Spleen (tissue), 11 donors: ENCODE measurements at regions not wholly inside any gene's neighbourhood (a gene's known extent, or its start where the extent isn't known, plus 50 kb on each side); places are given as distances from the start of the nearest gene placed in this dataset.
A peak's percentile ranks its signal among the peaks of the same experiment; 100 is the strongest.

ENCODE experiments used
- DNase-seq: peaks from one replicate; pipeline ENCODE4 v3.0.0-alpha.2; 2020
- H3K27ac ChIP-seq, 8 donors: fragments of 200-600 bp; sonication (generic) in 7 of 8; 1 replicate in 4 of 8; 2 replicates in 4 of 8; pipeline versions ENCODE4 v1.5.0 to v1.8.0; 2016 to 2021; ENCODE audit warnings: inconsistent platforms in 4 of 8, mild to moderate bottlenecking in 4 of 8, moderate library complexity in 1 of 8
- H3K27me3 ChIP-seq, 7 donors: fragments of 200-600 bp; sonication (generic) in 6 of 7; replicated peaks in 1 of 7; 1 replicate in 4 of 7; 2 replicates in 3 of 7; pipeline versions ENCODE4 v1.5.0 to v1.8.0; 2016 to 2021; ENCODE audit warnings: inconsistent platforms in 3 of 7, mild to moderate bottlenecking in 1 of 7
- H3K36me3 ChIP-seq, 6 donors: fragments of 200-600 bp; sonication (generic) in 5 of 6; 1 replicate in 4 of 6; 2 replicates in 2 of 6; pipeline versions ENCODE4 v1.5.0 to v1.8.0; 2016 to 2021; ENCODE audit warnings: inconsistent platforms in 2 of 6
- H3K4me1 ChIP-seq, 6 donors: fragments of 200-600 bp; sonication (generic) in 5 of 6; 1 replicate in 3 of 6; 2 replicates in 3 of 6; pipeline versions ENCODE4 v1.5.0 to v1.8.0; 2016 to 2021; ENCODE audit warnings: inconsistent platforms in 3 of 6
- H3K4me3 ChIP-seq, 8 donors: fragments of 200-600 bp; sonication (generic) in 7 of 8; 1 replicate in 4 of 8; 2 replicates in 4 of 8; pipeline versions ENCODE4 v1.5.0 to v1.8.0; 2016 to 2021; ENCODE audit warnings: inconsistent platforms in 4 of 8, mild to moderate bottlenecking in 4 of 8, moderate library complexity in 2 of 8
- H3K9me3 ChIP-seq, 8 donors: fragments of 200-600 bp; sonication (generic) in 7 of 8; 1 replicate in 4 of 8; 2 replicates in 4 of 8; pipeline versions ENCODE4 v1.5.0 to v1.8.0; 2016 to 2021; ENCODE audit warnings: inconsistent platforms in 4 of 8
- POLR2A ChIP-seq, 3 donors: fragments of 450-650 bp; IDR thresholded peaks; one replicate each; pipeline ENCODE4 v1.5.1; 2017; ENCODE audit warnings: antibody characterized with exemption in 3 of 3, mild to moderate bottlenecking in 1 of 3
- POLR2AphosphoS5 ChIP-seq, 3 donors: sonication (generic); formaldehyde crosslinking; IDR thresholded peaks; one replicate each; pipeline ENCODE4 v1.5.1; 2017; ENCODE audit warnings: antibody characterized with exemption in 3 of 3
- WGBS, 5 donors: extraction: QIAGEN DNeasy Blood & Tissue Kit in 3 of 5; methylation state at CpG; one replicate each; pipeline versions ENCODE4 v1.1.5 to v1.1.7; 2013 to 2018; 5-methylcytosine and 5-hydroxymethylcytosine counted together
- intact Hi-C: fragments of 100-400 bp; cut with DNase I; formaldehyde crosslinking; loops from one replicate; pipeline ENCODE4 v1.15.0; 2023; ENCODE audit warnings: low total_unique reads
- TF ChIP-seq, protein P1 (sequence below), 11 experiments: fragments of 200-600 bp in 7 of 11; fragments of 450-650 bp in 4 of 11; sonication (generic) in 4 of 11; IDR thresholded peaks in 8 of 11; conservative IDR thresholded peaks in 3 of 11; 1 replicate in 7 of 11; 2 replicates in 4 of 11; pipeline versions ENCODE4 v1.4.0 to v1.8.0; 2016 to 2021; ENCODE audit warnings: antibody characterized with exemption in 11 of 11, inconsistent platforms in 4 of 11, mild to moderate bottlenecking in 1 of 11
- donor health status: healthy with polysubstance abuse.
- donor health status: DM: no; HTN: no; CAD: no; lungs with moderate emphysema.
- donor health status: DM: no; HTN: no; CAD: no.
- donor health status: Bipolar disorder and iron deficiency.
- donor health status: healthy.
- donor health status: DM: no; HTN: no; CAD: no.
- donor health status: DM: yes; HTN: yes; CAD: no.

DNA sequence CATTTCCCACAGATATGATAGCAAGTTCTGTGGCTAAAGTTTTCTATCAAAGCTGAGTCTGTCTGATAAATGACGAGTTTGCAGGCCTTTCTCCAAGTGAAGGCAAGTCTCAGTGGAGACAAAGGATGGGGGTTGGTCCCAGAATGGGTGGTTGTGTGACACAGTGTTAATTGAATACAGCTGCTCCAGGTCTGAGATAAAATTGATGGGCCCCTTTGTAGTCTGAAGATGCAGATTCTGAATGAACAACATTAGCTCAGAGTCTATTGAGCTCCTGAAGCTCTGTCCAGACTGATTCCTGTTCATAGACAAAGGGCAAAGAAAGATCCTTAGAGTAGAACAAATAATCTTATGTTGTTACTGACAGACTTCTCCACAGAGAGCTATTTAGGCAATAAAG, 296.9 kb upstream of the CYRIA start:
- H3K9me3 ChIP-seq = no peaks in the 10 kb centered on the region
- H3K27ac ChIP-seq = no peak overlapping the region
- no peaks in the 10 kb centered on the region for H3K27me3 ChIP-seq
- peaks cover 0 to 6% (median 0%) of the 10 kb centered on the region in 6 donors for H3K4me1 ChIP-seq
- DNase-seq = no peak
- TF ChIP-seq POLR2AphosphoS5 (IDR thresholded peaks at IDR 0.05) (no peak), POLR2A (IDR thresholded peaks at IDR 0.05) (no peak)
- TF ChIP-seq, protein P1, sequence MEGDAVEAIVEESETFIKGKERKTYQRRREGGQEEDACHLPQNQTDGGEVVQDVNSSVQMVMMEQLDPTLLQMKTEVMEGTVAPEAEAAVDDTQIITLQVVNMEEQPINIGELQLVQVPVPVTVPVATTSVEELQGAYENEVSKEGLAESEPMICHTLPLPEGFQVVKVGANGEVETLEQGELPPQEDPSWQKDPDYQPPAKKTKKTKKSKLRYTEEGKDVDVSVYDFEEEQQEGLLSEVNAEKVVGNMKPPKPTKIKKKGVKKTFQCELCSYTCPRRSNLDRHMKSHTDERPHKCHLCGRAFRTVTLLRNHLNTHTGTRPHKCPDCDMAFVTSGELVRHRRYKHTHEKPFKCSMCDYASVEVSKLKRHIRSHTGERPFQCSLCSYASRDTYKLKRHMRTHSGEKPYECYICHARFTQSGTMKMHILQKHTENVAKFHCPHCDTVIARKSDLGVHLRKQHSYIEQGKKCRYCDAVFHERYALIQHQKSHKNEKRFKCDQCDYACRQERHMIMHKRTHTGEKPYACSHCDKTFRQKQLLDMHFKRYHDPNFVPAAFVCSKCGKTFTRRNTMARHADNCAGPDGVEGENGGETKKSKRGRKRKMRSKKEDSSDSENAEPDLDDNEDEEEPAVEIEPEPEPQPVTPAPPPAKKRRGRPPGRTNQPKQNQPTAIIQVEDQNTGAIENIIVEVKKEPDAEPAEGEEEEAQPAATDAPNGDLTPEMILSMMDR (IDR thresholded peaks at IDR 0.05 in 8 of 11, conservative IDR thresholded peaks at IDR 0.05 in 3 of 11) = no peak
- no peak overlapping the region for H3K4me3 ChIP-seq
- intact Hi-C loops = no loop called here
- H3K36me3 ChIP-seq = no peaks in the 10 kb centered on the region
- WGBS, 5 donors = 64 to 90% (median 83%) methylated on average over 1 of the region's 1 CpG

DNA sequence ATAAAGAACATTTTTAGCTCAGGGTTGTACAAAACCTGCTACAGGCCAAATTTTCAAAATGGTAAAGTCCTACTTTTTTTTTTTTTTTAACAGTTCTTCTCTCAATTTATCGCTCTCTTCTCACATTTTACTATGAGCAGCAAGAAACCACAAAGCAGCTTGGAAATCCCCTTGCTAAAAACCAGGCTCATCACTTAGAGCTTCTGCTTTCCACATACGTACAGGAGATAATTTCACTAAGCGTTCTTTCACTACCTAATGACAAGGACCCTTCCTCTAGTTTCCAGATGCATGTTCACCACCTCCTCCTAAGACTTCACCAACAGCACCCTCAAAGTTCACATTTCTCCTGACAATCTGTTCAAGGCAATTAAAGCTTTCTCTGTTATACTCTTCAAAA, 294.9 kb upstream of the CYRIA start:
- intact Hi-C loops = no loop called here
- H3K4me3 ChIP-seq = no peak overlapping the region
- DNase-seq = no peak
- H3K27ac ChIP-seq = peak overlapping the region in 1 of 8 donors; percentile 38
- peaks cover 0 to 6% (median 0%) of the 10 kb centered on the region in 6 donors for H3K4me1 ChIP-seq
- H3K9me3 ChIP-seq = no peaks in the 10 kb centered on the region
- no peaks in the 10 kb centered on the region for H3K27me3 ChIP-seq
- H3K36me3 ChIP-seq = no peaks in the 10 kb centered on the region
- WGBS, 5 donors = 44 to 67% (median 55%) methylated on average over 3 of the region's 3 CpGs
- TF ChIP-seq POLR2AphosphoS5 (IDR thresholded peaks at IDR 0.05) (no peak), POLR2A (IDR thresholded peaks at IDR 0.05) (no peak)
- TF ChIP-seq, protein P1 (IDR thresholded peaks at IDR 0.05 in 8 of 11, conservative IDR thresholded peaks at IDR 0.05 in 3 of 11) = no peak

DNA sequence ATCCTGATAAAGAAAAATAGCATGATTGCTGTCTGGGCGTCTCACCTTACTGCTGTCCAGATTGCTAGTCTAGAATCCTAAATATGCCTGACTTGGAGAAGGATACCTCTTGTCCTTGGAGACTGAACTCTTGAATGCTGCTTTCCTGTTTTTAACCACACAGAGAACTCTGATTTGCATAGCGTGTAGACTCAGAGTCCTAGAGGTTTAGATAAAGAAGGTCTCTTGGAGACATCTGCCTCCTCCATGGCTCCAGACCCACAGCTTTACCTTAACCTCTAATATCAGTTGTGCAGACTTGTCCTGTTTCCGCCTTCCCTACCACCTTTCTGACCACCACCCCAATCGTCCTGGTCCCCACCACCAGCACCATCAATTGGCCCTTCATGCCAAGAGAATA, 292.6 kb upstream of the CYRIA start:
- WGBS, 5 donors = 72 to 81% (median 74%) methylated on average over 4 of the region's 4 CpGs
- Histone ChIP-seq H3K4me3 (no peak overlapping the region), H3K36me3 (no peaks in the 10 kb centered on the region), H3K27me3 (no peaks in the 10 kb centered on the region), H3K27ac (peak overlapping the region in 1 of 8 donors; percentile 0), H3K9me3 (no peaks in the 10 kb centered on the region), H3K4me1 (peaks cover 0 to 6% (median 0%) of the 10 kb centered on the region in 6 donors)
- no peak for DNase-seq
- TF ChIP-seq POLR2AphosphoS5 (IDR thresholded peaks at IDR 0.05) (no peak), POLR2A (IDR thresholded peaks at IDR 0.05) (no peak)
- TF ChIP-seq, protein P1 (IDR thresholded peaks at IDR 0.05 in 8 of 11, conservative IDR thresholded peaks at IDR 0.05 in 3 of 11) = no peak
- intact Hi-C loops = no loop called here

DNA sequence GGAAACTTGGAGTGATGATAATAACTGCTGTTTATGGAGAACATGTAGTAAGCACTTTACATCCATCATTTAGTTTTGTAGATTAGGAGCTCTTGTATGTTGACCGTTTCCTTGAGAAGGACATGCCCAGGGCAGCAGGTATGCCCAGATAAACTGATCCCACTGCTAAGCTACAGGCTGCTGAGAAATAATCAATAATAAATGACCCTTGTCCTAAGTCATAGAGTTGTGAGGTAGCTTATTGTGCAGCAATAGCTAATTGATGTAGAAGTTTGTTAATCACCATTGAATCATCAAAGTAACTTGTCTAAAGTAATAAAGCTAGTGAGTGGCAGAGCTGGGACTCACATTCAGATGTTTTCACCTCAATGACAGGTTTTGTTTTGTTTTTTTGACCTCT, 287.2 kb upstream of the CYRIA start:
- Histone ChIP-seq H3K4me1 (no peaks in the 10 kb centered on the region), H3K27ac (no peak overlapping the region), H3K9me3 (no peaks in the 10 kb centered on the region), H3K27me3 (no peaks in the 10 kb centered on the region), H3K4me3 (no peak overlapping the region), H3K36me3 (no peaks in the 10 kb centered on the region)
- TF ChIP-seq, protein P1 (IDR thresholded peaks at IDR 0.05 in 8 of 11, conservative IDR thresholded peaks at IDR 0.05 in 3 of 11) = no peak
- TF ChIP-seq POLR2A (IDR thresholded peaks at IDR 0.05) (no peak), POLR2AphosphoS5 (IDR thresholded peaks at IDR 0.05) (no peak)
- no peak for DNase-seq
- 70 to 94% (median 91%) methylated on average over 1 of the region's 1 CpG for WGBS, 5 donors
- intact Hi-C loops = no loop called here
